ENCODE measurements at regions not wholly inside any gene's neighbourhood (a gene's known extent, or its start where the extent isn't known, plus 50 kb on each side); places are given as distances from the start of the nearest gene placed in this dataset.

GRCh38 chrX:45794323-45794994, 593.8 kb upstream of the DIPK2B start:
- CTCF ChIA-PET: interaction anchor here (0.5 to 0.7 kb wide), 2 partner anchors 163 to 542 kb away, joined by 3 read pairs; no protein-coding TSS in a partner anchor
- no peaks in the 10 kb centered on the region for H3K9me3 ChIP-seq (ENCODE audit: control insufficient read depth, insufficient read depth, low read depth, low read length)
- POLR2A ChIA-PET: no interaction called here
- no peak overlapping the region for H3K27ac ChIP-seq (ENCODE audit: extremely low read depth, low read depth, low read length)
- H3K4me3 ChIP-seq (ENCODE audit: low read depth, low read length): no peak overlapping the region
- H3K4me1 ChIP-seq (ENCODE audit: control insufficient read depth, insufficient read depth, low read length): no peaks in the 10 kb centered on the region
- TF ChIP-seq ZNF791 (tag by site-specific recombination; IDR thresholded peaks at IDR 0.05) (no peak), ZNF433 (tag by site-specific recombination; IDR thresholded peaks at IDR 0.05; ENCODE audit: low read depth) (no peak), ZNF133 (tag by site-specific recombination; IDR thresholded peaks at IDR 0.05) (no peak), ZNF239 (tag by site-specific recombination; IDR thresholded peaks at IDR 0.05) (no peak), ZNF701 (tag by site-specific recombination; IDR thresholded peaks at IDR 0.05) (no peak), ZNF513 (tag by site-specific recombination; IDR thresholded peaks at IDR 0.05) (no peak), ZNF423 (tag by site-specific recombination; IDR thresholded peaks at IDR 0.05) (no peak), ZNF221 (tag by site-specific recombination; IDR thresholded peaks at IDR 0.05; ENCODE audit: borderline replicate concordance) (no peak), ZBTB8A (tag by site-specific recombination; IDR thresholded peaks at IDR 0.05) (no peak)
- no peaks in the 10 kb centered on the region for H3K36me3 ChIP-seq (ENCODE audit: control insufficient read depth in 2 of 2, insufficient read depth in 1 of 2, low read length in 2 of 2)

GRCh38 chrX:45788941-45789348, 588.3 kb upstream of the DIPK2B start:
- H3K4me3 ChIP-seq (ENCODE audit: low read depth, low read length): no peak overlapping the region
- POLR2A ChIA-PET: no interaction called here
- no peaks in the 10 kb centered on the region for H3K36me3 ChIP-seq (ENCODE audit: control insufficient read depth in 2 of 2, insufficient read depth in 1 of 2, low read length in 2 of 2)
- H3K4me1 ChIP-seq (ENCODE audit: control insufficient read depth, insufficient read depth, low read length): no peaks in the 10 kb centered on the region
- CTCF ChIA-PET: no interaction called here
- H3K27ac ChIP-seq (ENCODE audit: extremely low read depth, low read depth, low read length): no peak overlapping the region
- no peaks in the 10 kb centered on the region for H3K9me3 ChIP-seq (ENCODE audit: control insufficient read depth, insufficient read depth, low read depth, low read length)
- TF ChIP-seq ZNF610 (tag by site-specific recombination; IDR thresholded peaks at IDR 0.05; ENCODE audit: borderline replicate concordance) (no peak), EGR2 (tag by site-specific recombination; IDR thresholded peaks at IDR 0.05; ENCODE audit: low read depth) (peak; percentile 84), ZFHX2 (tag by site-specific recombination; conservative IDR thresholded peaks at IDR 0.05) (peak; percentile 81)

- POLR2A ChIA-PET: no interaction called here
- H3K27ac ChIP-seq (ENCODE audit: extremely low read depth, low read depth, low read length): no peak overlapping the region
Observed at GRCh38 chrX:45788315-45788714, 587.6 kb upstream of the DIPK2B start.

More at GRCh38 chrX:45788315-45788714, 587.6 kb upstream of the DIPK2B start:
- Histone ChIP-seq H3K36me3 (ENCODE audit: control insufficient read depth in 2 of 2, insufficient read depth in 1 of 2, low read length in 2 of 2) (no peaks in the 10 kb centered on the region), H3K4me1 (ENCODE audit: control insufficient read depth, insufficient read depth, low read length) (no peaks in the 10 kb centered on the region), H3K4me3 (ENCODE audit: low read depth, low read length) (no peak overlapping the region), H3K9me3 (ENCODE audit: control insufficient read depth, insufficient read depth, low read depth, low read length) (no peaks in the 10 kb centered on the region)
- CTCF ChIA-PET: no interaction called here
- TF ChIP-seq IKZF3 (tag by site-specific recombination; IDR thresholded peaks at IDR 0.05) (no peak), ZNF341 (tag by site-specific recombination; IDR thresholded peaks at IDR 0.05; ENCODE audit: low read depth) (no peak), BCL11B (tag by site-specific recombination; IDR thresholded peaks at IDR 0.05; ENCODE audit: low read depth) (no peak), ZNF202 (tag by site-specific recombination; IDR thresholded peaks at IDR 0.05; ENCODE audit: borderline replicate concordance) (no peak), SP2 (tag by site-specific recombination; IDR thresholded peaks at IDR 0.05) (no peak), ZNF585B (tag by site-specific recombination; IDR thresholded peaks at IDR 0.05) (no peak)
- TF ChIP-seq, protein P1, sequence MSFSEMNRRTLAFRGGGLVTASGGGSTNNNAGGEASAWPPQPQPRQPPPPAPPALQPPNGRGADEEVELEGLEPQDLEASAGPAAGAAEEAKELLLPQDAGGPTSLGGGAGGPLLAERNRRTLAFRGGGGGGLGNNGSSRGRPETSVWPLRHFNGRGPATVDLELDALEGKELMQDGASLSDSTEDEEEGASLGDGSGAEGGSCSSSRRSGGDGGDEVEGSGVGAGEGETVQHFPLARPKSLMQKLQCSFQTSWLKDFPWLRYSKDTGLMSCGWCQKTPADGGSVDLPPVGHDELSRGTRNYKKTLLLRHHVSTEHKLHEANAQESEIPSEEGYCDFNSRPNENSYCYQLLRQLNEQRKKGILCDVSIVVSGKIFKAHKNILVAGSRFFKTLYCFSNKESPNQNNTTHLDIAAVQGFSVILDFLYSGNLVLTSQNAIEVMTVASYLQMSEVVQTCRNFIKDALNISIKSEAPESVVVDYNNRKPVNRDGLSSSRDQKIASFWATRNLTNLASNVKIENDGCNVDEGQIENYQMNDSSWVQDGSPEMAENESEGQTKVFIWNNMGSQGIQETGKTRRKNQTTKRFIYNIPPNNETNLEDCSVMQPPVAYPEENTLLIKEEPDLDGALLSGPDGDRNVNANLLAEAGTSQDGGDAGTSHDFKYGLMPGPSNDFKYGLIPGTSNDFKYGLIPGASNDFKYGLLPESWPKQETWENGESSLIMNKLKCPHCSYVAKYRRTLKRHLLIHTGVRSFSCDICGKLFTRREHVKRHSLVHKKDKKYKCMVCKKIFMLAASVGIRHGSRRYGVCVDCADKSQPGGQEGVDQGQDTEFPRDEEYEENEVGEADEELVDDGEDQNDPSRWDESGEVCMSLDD (tag by site-specific recombination; IDR thresholded peaks at IDR 0.05): no peak
- TF ChIP-seq, protein P2, sequence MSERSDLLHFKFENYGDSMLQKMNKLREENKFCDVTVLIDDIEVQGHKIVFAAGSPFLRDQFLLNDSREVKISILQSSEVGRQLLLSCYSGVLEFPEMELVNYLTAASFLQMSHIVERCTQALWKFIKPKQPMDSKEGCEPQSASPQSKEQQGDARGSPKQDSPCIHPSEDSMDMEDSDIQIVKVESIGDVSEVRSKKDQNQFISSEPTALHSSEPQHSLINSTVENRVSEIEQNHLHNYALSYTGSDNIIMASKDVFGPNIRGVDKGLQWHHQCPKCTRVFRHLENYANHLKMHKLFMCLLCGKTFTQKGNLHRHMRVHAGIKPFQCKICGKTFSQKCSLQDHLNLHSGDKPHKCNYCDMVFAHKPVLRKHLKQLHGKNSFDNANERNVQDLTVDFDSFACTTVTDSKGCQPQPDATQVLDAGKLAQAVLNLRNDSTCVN (tag by site-specific recombination; optimal IDR thresholded peaks at IDR 0.05): no peak

Measured in HEK293 (cell line).